ENCODE measurements at regions not wholly inside any gene's neighbourhood (a gene's known extent, or its start where the extent isn't known, plus 50 kb on each side); places are given as distances from the start of the nearest gene placed in this dataset.

GRCh38 chr4:17323554-17324385, 188.1 kb downstream of the QDPR start:
- H3K9me3 ChIP-seq (ENCODE audit: insufficient read depth, low read depth, low read length) = no peaks in the 10 kb centered on the region
- WGBS = 80% methylated on average over 10 of the region's 10 CpGs
- no peak overlapping the region for H3K27ac ChIP-seq (ENCODE audit: low read depth, low read length)
- H3K36me3 ChIP-seq (ENCODE audit: insufficient read depth, low read length) = no peaks in the 10 kb centered on the region
- peaks cover 9% of the 10 kb centered on the region; the same call in 1 of the 2 replicates for H3K4me1 ChIP-seq (ENCODE audit: insufficient read depth, low read length)
- H3K9ac ChIP-seq (ENCODE audit: low read depth, low read length) = no peak overlapping the region; the same call in 1 of the 2 replicates
- 0 out of 2 replicates have a peak, but pooled peaks cover 7% of the 10 kb centered on the region for H3K27me3 ChIP-seq (ENCODE audit: insufficient read depth, low read length)
- no peak overlapping the region for H3K4me3 ChIP-seq (ENCODE audit: low read length)

- Histone ChIP-seq H3K27me3 (ENCODE audit: insufficient read depth, low read length) (0 out of 2 replicates have a peak, but pooled peaks cover 7% of the 10 kb centered on the region), H3K9ac (ENCODE audit: low read depth, low read length) (no peak overlapping the region), H3K4me1 (ENCODE audit: insufficient read depth, low read length) (peaks cover 10% of the 10 kb centered on the region), H3K4me3 (ENCODE audit: low read length) (no peak overlapping the region), H3K9me3 (ENCODE audit: insufficient read depth, low read depth, low read length) (no peaks in the 10 kb centered on the region), H3K36me3 (ENCODE audit: insufficient read depth, low read length) (no peaks in the 10 kb centered on the region), H3K27ac (ENCODE audit: low read depth, low read length) (no peak overlapping the region)
These were observed 189.4 kb downstream of the QDPR start for GRCh38 chr4:17322514-17322913.

DNA sequence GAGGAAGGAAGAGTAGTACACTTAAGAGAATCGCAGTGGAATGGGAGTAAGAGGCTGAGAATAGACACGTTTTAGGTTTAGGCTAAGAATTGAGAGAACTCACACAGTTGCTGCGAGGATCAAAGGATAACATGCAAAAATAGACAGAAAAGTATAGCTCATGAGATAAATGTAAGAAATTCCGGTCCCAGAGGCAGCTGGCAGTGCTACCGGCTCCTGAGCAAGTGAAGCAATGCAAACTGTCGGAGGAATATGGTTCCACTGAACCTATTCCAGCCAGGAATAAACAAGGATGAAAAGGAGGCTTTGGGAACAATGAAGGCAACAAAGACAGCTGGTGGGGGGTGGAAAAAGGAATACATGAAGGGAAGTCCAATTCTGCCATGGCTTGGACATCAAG, 191.8 kb downstream of the QDPR start:
- WGBS = 95% methylated on average over 6 of the region's 6 CpGs

GRCh38 chr4:17317526-17317925, 194.4 kb downstream of the QDPR start:
- Histone ChIP-seq H3K9me3 (ENCODE audit: insufficient read depth, low read depth, low read length) (no peaks in the 10 kb centered on the region), H3K36me3 (ENCODE audit: insufficient read depth, low read length) (no peaks in the 10 kb centered on the region), H3K27me3 (ENCODE audit: insufficient read depth, low read length) (no peaks in the 10 kb centered on the region), H3K4me1 (ENCODE audit: insufficient read depth, low read length) (peaks cover 4% of the 10 kb centered on the region; the same call in 1 of the 2 replicates), H3K27ac (ENCODE audit: low read depth, low read length) (no peak overlapping the region), H3K9ac (ENCODE audit: low read depth, low read length) (no peak overlapping the region), H3K4me3 (ENCODE audit: low read length) (no peak overlapping the region)
- WGBS = 87% methylated on average over 5 of the region's 5 CpGs

More for the DNA sequence above, 191.8 kb downstream of the QDPR start:
- Histone ChIP-seq H3K27me3 (ENCODE audit: insufficient read depth, low read length) (0 out of 2 replicates have a peak, but pooled peaks cover 7% of the 10 kb centered on the region), H3K4me1 (ENCODE audit: insufficient read depth, low read length) (peaks cover 10% of the 10 kb centered on the region), H3K36me3 (ENCODE audit: insufficient read depth, low read length) (no peaks in the 10 kb centered on the region), H3K9ac (ENCODE audit: low read depth, low read length) (no peak overlapping the region), H3K9me3 (ENCODE audit: insufficient read depth, low read depth, low read length) (no peaks in the 10 kb centered on the region), H3K4me3 (ENCODE audit: low read length) (no peak overlapping the region), H3K27ac (ENCODE audit: low read depth, low read length) (no peak overlapping the region)

- Histone ChIP-seq H3K27me3 (ENCODE audit: insufficient read depth, low read length) (no peaks in the 10 kb centered on the region), H3K27ac (ENCODE audit: low read depth, low read length) (no peak overlapping the region), H3K9me3 (ENCODE audit: insufficient read depth, low read depth, low read length) (no peaks in the 10 kb centered on the region), H3K4me3 (ENCODE audit: low read length) (no peak overlapping the region), H3K36me3 (ENCODE audit: insufficient read depth, low read length) (no peaks in the 10 kb centered on the region), H3K9ac (ENCODE audit: low read depth, low read length) (no peak overlapping the region), H3K4me1 (ENCODE audit: insufficient read depth, low read length) (peaks cover 4% of the 10 kb centered on the region; the same call in 1 of the 2 replicates)
- 100% methylated on average over 1 of the region's 1 CpG for WGBS
These were observed 195.3 kb downstream of the QDPR start for GRCh38 chr4:17316566-17316965.

GRCh38 chr4:17315459-17315858, 196.4 kb downstream of the QDPR start:
- H3K9me3 ChIP-seq (ENCODE audit: insufficient read depth, low read depth, low read length) = no peaks in the 10 kb centered on the region
- H3K27me3 ChIP-seq (ENCODE audit: insufficient read depth, low read length) = no peaks in the 10 kb centered on the region
- H3K4me3 ChIP-seq (ENCODE audit: low read length) = no peak overlapping the region
- H3K4me1 ChIP-seq (ENCODE audit: insufficient read depth, low read length) = peaks cover 4% of the 10 kb centered on the region; the same call in 1 of the 2 replicates
- H3K27ac ChIP-seq (ENCODE audit: low read depth, low read length) = no peak overlapping the region
- H3K9ac ChIP-seq (ENCODE audit: low read depth, low read length) = no peak overlapping the region
- H3K36me3 ChIP-seq (ENCODE audit: insufficient read depth, low read length) = no peaks in the 10 kb centered on the region

- Histone ChIP-seq H3K36me3 (ENCODE audit: insufficient read depth, low read length) (no peaks in the 10 kb centered on the region), H3K4me1 (ENCODE audit: insufficient read depth, low read length) (peaks cover 4% of the 10 kb centered on the region; the same call in 1 of the 2 replicates), H3K27me3 (ENCODE audit: insufficient read depth, low read length) (no peaks in the 10 kb centered on the region), H3K9me3 (ENCODE audit: insufficient read depth, low read depth, low read length) (no peaks in the 10 kb centered on the region), H3K27ac (ENCODE audit: low read depth, low read length) (no peak overlapping the region), H3K9ac (ENCODE audit: low read depth, low read length) (no peak overlapping the region), H3K4me3 (ENCODE audit: low read length) (no peak overlapping the region)
- WGBS = 91% methylated on average over 2 of the region's 2 CpGs
These were observed 198.7 kb downstream of the QDPR start for GRCh38 chr4:17313194-17313593.

DNA sequence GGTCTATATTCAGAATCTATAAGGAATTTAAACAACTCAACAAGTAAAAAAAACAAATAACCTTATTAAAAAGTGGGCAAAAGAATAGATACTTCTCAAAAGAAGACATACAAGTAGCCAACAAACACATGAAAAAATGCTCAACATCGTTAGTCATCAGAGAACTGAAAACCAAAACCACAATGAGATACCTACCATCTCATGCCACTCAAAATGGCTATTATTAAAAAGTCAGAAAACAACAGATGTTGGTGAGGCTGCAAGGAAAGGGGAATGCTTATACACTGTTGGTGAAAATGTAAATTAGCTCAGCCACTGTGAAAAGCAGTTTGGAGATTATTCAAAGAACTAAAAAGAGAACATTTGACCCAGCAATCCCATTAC, 201.6 kb downstream of the QDPR start:
- H3K9ac ChIP-seq (ENCODE audit: low read depth, low read length) = no peak overlapping the region
- WGBS = 100% methylated on average over 1 of the region's 1 CpG
- H3K36me3 ChIP-seq (ENCODE audit: insufficient read depth, low read length) = no peaks in the 10 kb centered on the region
- no peaks in the 10 kb centered on the region for H3K4me1 ChIP-seq (ENCODE audit: insufficient read depth, low read length)
- H3K27ac ChIP-seq (ENCODE audit: low read depth, low read length) = no peak overlapping the region
- H3K4me3 ChIP-seq (ENCODE audit: low read length) = no peak overlapping the region
- no peaks in the 10 kb centered on the region for H3K27me3 ChIP-seq (ENCODE audit: insufficient read depth, low read length)
- H3K9me3 ChIP-seq (ENCODE audit: insufficient read depth, low read depth, low read length) = no peaks in the 10 kb centered on the region

DNA sequence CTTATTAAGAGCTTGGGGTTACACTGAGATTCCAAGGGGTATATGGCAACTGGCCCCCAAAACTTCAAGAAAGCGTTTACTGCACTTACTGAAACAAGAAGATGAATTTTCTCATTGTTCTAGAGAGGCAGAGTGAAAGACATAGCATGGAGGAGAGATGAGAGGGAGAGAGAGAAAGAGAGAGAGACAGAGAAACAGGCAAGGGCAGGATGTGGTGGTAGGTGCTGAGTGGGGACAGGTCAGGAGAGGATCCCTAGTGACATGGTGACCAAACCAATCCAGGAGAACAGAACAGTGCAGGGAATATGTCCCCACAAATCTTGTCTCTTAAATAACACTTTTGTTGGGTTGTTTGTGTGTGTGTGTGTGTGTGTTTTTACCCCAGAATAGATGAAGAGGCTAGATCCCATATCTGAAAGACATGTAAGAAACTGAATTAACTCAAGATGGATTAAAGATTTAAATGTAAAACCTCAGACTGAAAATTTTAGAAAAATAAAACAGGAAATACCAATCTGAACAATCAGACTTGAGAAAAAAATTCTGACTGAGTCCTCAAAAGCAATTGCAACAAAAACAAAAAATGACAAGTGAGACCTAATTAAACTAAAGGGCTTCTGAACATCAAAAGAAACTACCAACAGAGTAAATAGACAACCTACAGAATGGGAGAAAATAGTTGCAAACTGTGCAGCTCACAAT, 202.2 kb downstream of the QDPR start:
- H3K9me3 ChIP-seq (ENCODE audit: insufficient read depth, low read depth, low read length) = no peaks in the 10 kb centered on the region

DNA sequence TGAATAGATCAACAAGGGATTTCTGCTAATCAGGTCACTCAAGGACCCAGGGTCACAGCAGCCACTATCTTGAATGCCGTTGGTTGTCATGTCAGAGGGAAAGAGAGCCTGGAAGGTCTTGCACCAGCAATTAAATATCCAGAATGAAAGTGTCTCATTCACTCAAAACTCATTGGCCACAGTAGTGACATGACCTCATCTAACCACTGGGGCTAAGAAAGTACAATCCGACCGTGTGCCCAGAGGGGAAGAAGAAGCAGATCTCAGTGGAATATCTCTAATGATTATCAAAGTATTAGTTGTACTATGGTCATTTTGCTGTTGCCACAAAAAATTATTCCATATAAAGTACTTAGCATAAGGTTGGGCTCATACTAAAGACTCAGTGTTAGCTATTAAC, 210.0 kb downstream of the QDPR start:
- no peak overlapping the region for H3K27ac ChIP-seq (ENCODE audit: low read depth, low read length)
- H3K27me3 ChIP-seq (ENCODE audit: insufficient read depth, low read length) = no peaks in the 10 kb centered on the region
- H3K9me3 ChIP-seq (ENCODE audit: insufficient read depth, low read depth, low read length) = no peaks in the 10 kb centered on the region
- H3K9ac ChIP-seq (ENCODE audit: low read depth, low read length) = no peak overlapping the region
- WGBS = 92% methylated on average over 3 of the region's 3 CpGs
- H3K36me3 ChIP-seq (ENCODE audit: insufficient read depth, low read length) = no peaks in the 10 kb centered on the region
- no peak overlapping the region for H3K4me3 ChIP-seq (ENCODE audit: low read length)
- H3K4me1 ChIP-seq (ENCODE audit: insufficient read depth, low read length) = peaks cover 9% of the 10 kb centered on the region

More for the DNA sequence above, 202.2 kb downstream of the QDPR start:
- Histone ChIP-seq H3K4me3 (ENCODE audit: low read length) (no peak overlapping the region), H3K9ac (ENCODE audit: low read depth, low read length) (no peak overlapping the region), H3K27me3 (ENCODE audit: insufficient read depth, low read length) (no peaks in the 10 kb centered on the region), H3K4me1 (ENCODE audit: insufficient read depth, low read length) (no peaks in the 10 kb centered on the region), H3K36me3 (ENCODE audit: insufficient read depth, low read length) (no peaks in the 10 kb centered on the region), H3K27ac (ENCODE audit: low read depth, low read length) (no peak overlapping the region)
- WGBS = 96% methylated on average over 1 of the region's 1 CpG

GRCh38 chr4:17301266-17301665, 210.6 kb downstream of the QDPR start:
- Histone ChIP-seq H3K27me3 (ENCODE audit: insufficient read depth, low read length) (no peaks in the 10 kb centered on the region), H3K9ac (ENCODE audit: low read depth, low read length) (no peak overlapping the region), H3K27ac (ENCODE audit: low read depth, low read length) (no peak overlapping the region), H3K36me3 (ENCODE audit: insufficient read depth, low read length) (no peaks in the 10 kb centered on the region), H3K4me3 (ENCODE audit: low read length) (no peak overlapping the region), H3K4me1 (ENCODE audit: insufficient read depth, low read length) (peaks cover 9% of the 10 kb centered on the region), H3K9me3 (ENCODE audit: insufficient read depth, low read depth, low read length) (no peaks in the 10 kb centered on the region)
- WGBS = 100% methylated on average over 1 of the region's 1 CpG
